HUES48 (cell line): ENCODE measurements at regions not wholly inside any gene's neighbourhood (a gene's known extent, or its start where the extent isn't known, plus 50 kb on each side); places are given as distances from the start of the nearest gene placed in this dataset.

ENCODE experiments used
- H3K27ac ChIP-seq: one replicate; pipeline ENCODE4 v1.7.0; 2013; ENCODE audit warnings: low read depth, low read length, inconsistent platforms
- H3K27me3 ChIP-seq: 2 replicates; pipeline ENCODE4 v1.6.1; 2013; ENCODE audit warnings: mild to moderate bottlenecking, low read length; ENCODE audit not compliant: control insufficient read depth, insufficient read depth
- H3K36me3 ChIP-seq: 2 replicates; pipeline ENCODE4 v1.6.1; 2013; ENCODE audit warnings: low read length; ENCODE audit not compliant: control insufficient read depth, insufficient read depth
- H3K4me1 ChIP-seq: 2 replicates; pipeline ENCODE4 v1.6.1; 2013; ENCODE audit warnings: mild to moderate bottlenecking, low read length; ENCODE audit not compliant: control insufficient read depth, insufficient read depth
- H3K4me3 ChIP-seq: 2 replicates; pipeline ENCODE4 v1.5.1; 2013; ENCODE audit warnings: mild to moderate bottlenecking, low read depth, low read length
- H3K9ac ChIP-seq: 2 replicates; pipeline ENCODE4 v1.6.1; 2013; ENCODE audit warnings: mild to moderate bottlenecking, low read depth, low read length, moderate library complexity
- H3K9me3 ChIP-seq: 2 replicates; pipeline ENCODE4 v1.6.1; 2013; ENCODE audit warnings: low read length; ENCODE audit not compliant: control insufficient read depth, insufficient read depth

- no peaks in the 10 kb centered on the region for H3K36me3 ChIP-seq
- H3K9me3 ChIP-seq = no peaks in the 10 kb centered on the region
- no peak overlapping the region for H3K27ac ChIP-seq
- no peak overlapping the region for H3K4me3 ChIP-seq
- 0 out of 2 replicates have a peak, but pooled peaks cover 7% of the 10 kb centered on the region for H3K4me1 ChIP-seq
- no peaks in the 10 kb centered on the region for H3K27me3 ChIP-seq
- H3K9ac ChIP-seq = no peak overlapping the region
Measured at GRCh38 chr6:51450248-51450957, 631.7 kb downstream of the TFAP2B start.

DNA sequence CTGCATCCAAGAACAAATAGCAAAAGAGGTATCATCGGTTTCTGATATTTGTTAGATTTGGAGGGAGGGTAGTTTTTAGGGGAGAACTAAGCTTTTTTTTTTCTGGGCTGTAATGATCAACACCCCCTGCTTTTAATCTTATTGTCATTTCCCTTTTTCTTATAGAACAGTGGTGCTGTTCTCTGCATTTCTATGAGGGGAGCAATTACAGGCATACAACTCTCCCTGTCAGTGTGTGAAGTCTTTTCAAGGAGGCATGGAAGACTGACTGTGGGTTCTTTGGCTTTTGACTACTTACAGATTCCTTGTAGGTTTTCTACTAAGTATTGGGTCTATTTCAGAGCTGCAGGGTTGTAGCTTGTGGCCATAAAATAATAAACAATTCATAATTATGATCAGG is 632.3 kb downstream of the TFAP2B start:
- H3K4me1 ChIP-seq = 0 out of 2 replicates have a peak, but pooled peaks cover 7% of the 10 kb centered on the region

GRCh38 chr6:51456282-51456681 is 631.1 kb downstream of the PKHD1 start:
- H3K4me1 ChIP-seq = peaks cover 11% of the 10 kb centered on the region
- H3K9ac ChIP-seq = no peak overlapping the region
- H3K27me3 ChIP-seq = no peaks in the 10 kb centered on the region
- H3K36me3 ChIP-seq = no peaks in the 10 kb centered on the region
- no peak overlapping the region for H3K27ac ChIP-seq
- H3K4me3 ChIP-seq = no peak overlapping the region
- no peaks in the 10 kb centered on the region for H3K9me3 ChIP-seq

More for the DNA sequence above, 632.3 kb downstream of the TFAP2B start:
- Histone ChIP-seq H3K36me3 (no peaks in the 10 kb centered on the region), H3K27ac (no peak overlapping the region), H3K9ac (no peak overlapping the region), H3K9me3 (no peaks in the 10 kb centered on the region), H3K27me3 (no peaks in the 10 kb centered on the region), H3K4me3 (no peak overlapping the region)

DNA sequence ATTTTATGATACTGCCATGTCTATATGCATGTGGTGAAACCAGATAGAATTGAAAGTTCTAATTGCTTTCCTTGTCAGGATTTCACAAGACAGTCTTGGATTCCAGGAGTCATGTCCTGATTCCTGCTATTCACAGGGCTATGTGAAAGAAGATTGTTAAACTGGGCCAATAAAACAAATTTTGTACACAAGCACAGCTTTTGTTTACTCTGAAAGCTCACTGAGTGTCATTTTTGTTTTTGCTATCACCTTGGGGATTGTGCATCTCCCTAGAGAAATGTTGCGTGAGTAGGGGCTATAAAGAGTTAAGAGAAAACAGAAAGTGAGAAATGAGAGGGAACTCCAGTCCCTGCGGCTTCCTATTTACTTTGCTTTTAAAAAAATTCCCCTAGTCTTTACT is 627.5 kb downstream of the PKHD1 start:
- no peak overlapping the region for H3K27ac ChIP-seq
- H3K4me1 ChIP-seq = peaks cover 9% of the 10 kb centered on the region
- no peak overlapping the region for H3K4me3 ChIP-seq
- no peaks in the 10 kb centered on the region for H3K9me3 ChIP-seq
- no peaks in the 10 kb centered on the region for H3K36me3 ChIP-seq
- H3K27me3 ChIP-seq = no peaks in the 10 kb centered on the region
- no peak overlapping the region for H3K9ac ChIP-seq

- H3K4me1 ChIP-seq = no peaks in the 10 kb centered on the region
- H3K36me3 ChIP-seq = no peaks in the 10 kb centered on the region
- H3K9ac ChIP-seq = no peak overlapping the region
- no peaks in the 10 kb centered on the region for H3K9me3 ChIP-seq
- H3K27ac ChIP-seq = no peak overlapping the region
- H3K27me3 ChIP-seq = no peaks in the 10 kb centered on the region
- H3K4me3 ChIP-seq = no peak overlapping the region
Measured at GRCh38 chr6:51462896-51463295, 624.5 kb downstream of the PKHD1 start.

GRCh38 chr6:51463321-51463720 is 624.1 kb downstream of the PKHD1 start:
- no peak overlapping the region for H3K27ac ChIP-seq
- H3K27me3 ChIP-seq = no peaks in the 10 kb centered on the region
- H3K36me3 ChIP-seq = no peaks in the 10 kb centered on the region
- H3K4me1 ChIP-seq = no peaks in the 10 kb centered on the region
- no peaks in the 10 kb centered on the region for H3K9me3 ChIP-seq
- no peak overlapping the region for H3K4me3 ChIP-seq
- no peak overlapping the region for H3K9ac ChIP-seq

- Histone ChIP-seq H3K9ac (no peak overlapping the region), H3K4me3 (no peak overlapping the region), H3K4me1 (no peaks in the 10 kb centered on the region), H3K9me3 (no peaks in the 10 kb centered on the region), H3K27ac (no peak overlapping the region), H3K27me3 (no peaks in the 10 kb centered on the region), H3K36me3 (no peaks in the 10 kb centered on the region)
Measured at GRCh38 chr6:51464956-51465355, 622.5 kb downstream of the PKHD1 start.

- H3K9ac ChIP-seq = no peak overlapping the region
- H3K4me1 ChIP-seq = no peaks in the 10 kb centered on the region
- no peaks in the 10 kb centered on the region for H3K27me3 ChIP-seq
- no peaks in the 10 kb centered on the region for H3K9me3 ChIP-seq
- no peaks in the 10 kb centered on the region for H3K36me3 ChIP-seq
- H3K27ac ChIP-seq = no peak overlapping the region
- no peak overlapping the region for H3K4me3 ChIP-seq
Measured at GRCh38 chr6:51466427-51466826, 621.0 kb downstream of the PKHD1 start.

- H3K9me3 ChIP-seq = no peaks in the 10 kb centered on the region
- no peaks in the 10 kb centered on the region for H3K27me3 ChIP-seq
- no peak overlapping the region for H3K4me3 ChIP-seq
- H3K27ac ChIP-seq = no peak overlapping the region
- H3K9ac ChIP-seq = no peak overlapping the region
- no peaks in the 10 kb centered on the region for H3K4me1 ChIP-seq
- no peaks in the 10 kb centered on the region for H3K36me3 ChIP-seq
Measured at GRCh38 chr6:51467231-51467952, 620.0 kb downstream of the PKHD1 start.

- Histone ChIP-seq H3K27me3 (no peaks in the 10 kb centered on the region), H3K9me3 (no peaks in the 10 kb centered on the region), H3K27ac (no peak overlapping the region), H3K4me3 (no peak overlapping the region), H3K4me1 (no peaks in the 10 kb centered on the region), H3K36me3 (no peaks in the 10 kb centered on the region), H3K9ac (no peak overlapping the region)
Measured at GRCh38 chr6:51468704-51469103, 618.7 kb downstream of the PKHD1 start.

DNA sequence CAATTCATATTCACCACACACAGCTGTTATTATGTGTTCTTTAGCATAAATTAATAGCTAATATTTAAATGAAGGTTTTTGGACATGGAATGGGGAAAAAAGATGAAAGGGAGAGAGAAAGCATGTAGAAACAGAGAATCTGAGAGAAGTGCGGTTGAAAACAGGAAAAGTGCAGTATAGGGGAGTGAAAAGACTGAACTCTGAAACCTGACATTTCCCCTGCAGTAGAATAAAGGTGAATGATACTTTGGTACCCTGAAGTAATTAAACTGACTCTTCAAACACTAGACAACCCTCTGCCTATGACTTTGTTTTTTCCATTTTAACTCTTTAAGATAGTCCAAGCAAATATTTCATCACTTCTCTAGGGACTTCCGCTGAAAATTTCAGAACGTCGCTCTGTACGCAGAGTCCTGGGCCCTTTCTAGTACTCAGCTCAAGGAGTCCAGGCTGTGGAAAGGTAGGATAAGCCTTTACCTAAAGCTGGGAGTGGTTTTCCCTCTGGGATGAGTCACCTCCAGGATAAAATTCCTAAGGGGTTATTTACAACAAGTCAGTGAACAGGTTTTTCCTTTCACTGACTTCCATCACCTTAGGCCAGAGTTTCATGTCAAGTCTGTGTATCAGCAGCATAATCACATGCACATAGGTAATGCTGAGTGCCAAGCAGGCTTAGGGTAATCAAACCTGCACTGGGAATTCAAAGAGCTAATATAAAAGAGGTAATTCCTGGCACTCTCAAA is 614.5 kb downstream of the PKHD1 start:
- no peaks in the 10 kb centered on the region for H3K9me3 ChIP-seq
- H3K4me1 ChIP-seq = peaks cover 3% of the 10 kb centered on the region; the same call in 1 of the 2 replicates
- H3K9ac ChIP-seq = no peak overlapping the region
- H3K36me3 ChIP-seq = no peaks in the 10 kb centered on the region
- no peak overlapping the region for H3K4me3 ChIP-seq
- no peaks in the 10 kb centered on the region for H3K27me3 ChIP-seq
- H3K27ac ChIP-seq = no peak overlapping the region
